ENCODE measurements at regions not wholly inside any gene's neighbourhood (a gene's known extent, or its start where the extent isn't known, plus 50 kb on each side); places are given as distances from the start of the nearest gene placed in this dataset.

DNA sequence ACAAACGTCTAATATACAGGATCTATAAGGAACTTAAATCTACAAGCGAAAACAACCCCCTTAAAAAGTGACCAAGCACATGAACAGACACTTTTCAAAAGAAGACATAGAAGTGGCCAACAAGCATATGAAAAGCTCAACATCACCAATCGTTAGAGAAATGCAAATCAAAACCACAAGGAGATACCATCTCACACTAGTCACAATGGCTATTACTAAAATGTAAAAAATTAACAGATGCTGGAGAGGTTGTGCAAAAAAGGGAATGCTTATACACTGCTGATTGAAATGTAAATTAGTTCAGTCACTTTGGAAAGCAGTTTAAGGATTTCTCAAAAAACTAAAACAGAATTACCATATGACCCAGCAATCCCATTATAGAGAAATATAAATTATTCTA lies 1148.5 kb upstream of the FAM98A start:
- no peak overlapping the region for H3K4me3 ChIP-seq
- no peaks in the 10 kb centered on the region for H3K9me3 ChIP-seq
- TF ChIP-seq, protein P1, sequence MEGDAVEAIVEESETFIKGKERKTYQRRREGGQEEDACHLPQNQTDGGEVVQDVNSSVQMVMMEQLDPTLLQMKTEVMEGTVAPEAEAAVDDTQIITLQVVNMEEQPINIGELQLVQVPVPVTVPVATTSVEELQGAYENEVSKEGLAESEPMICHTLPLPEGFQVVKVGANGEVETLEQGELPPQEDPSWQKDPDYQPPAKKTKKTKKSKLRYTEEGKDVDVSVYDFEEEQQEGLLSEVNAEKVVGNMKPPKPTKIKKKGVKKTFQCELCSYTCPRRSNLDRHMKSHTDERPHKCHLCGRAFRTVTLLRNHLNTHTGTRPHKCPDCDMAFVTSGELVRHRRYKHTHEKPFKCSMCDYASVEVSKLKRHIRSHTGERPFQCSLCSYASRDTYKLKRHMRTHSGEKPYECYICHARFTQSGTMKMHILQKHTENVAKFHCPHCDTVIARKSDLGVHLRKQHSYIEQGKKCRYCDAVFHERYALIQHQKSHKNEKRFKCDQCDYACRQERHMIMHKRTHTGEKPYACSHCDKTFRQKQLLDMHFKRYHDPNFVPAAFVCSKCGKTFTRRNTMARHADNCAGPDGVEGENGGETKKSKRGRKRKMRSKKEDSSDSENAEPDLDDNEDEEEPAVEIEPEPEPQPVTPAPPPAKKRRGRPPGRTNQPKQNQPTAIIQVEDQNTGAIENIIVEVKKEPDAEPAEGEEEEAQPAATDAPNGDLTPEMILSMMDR (IDR thresholded peaks at IDR 0.05) = no peak
- TF ChIP-seq POLR2A (IDR thresholded peaks at IDR 0.05) (no peak), POLR2AphosphoS5 (IDR thresholded peaks at IDR 0.05) (no peak)
- no peaks in the 10 kb centered on the region for H3K27me3 ChIP-seq (replicated peaks; ENCODE audit: insufficient read depth)
- no peaks in the 10 kb centered on the region for H3K36me3 ChIP-seq
- 68% methylated on average over 3 of the region's 3 CpGs for WGBS
- no peaks in the 10 kb centered on the region for H3K4me1 ChIP-seq (replicated peaks)
- H3K27ac ChIP-seq = no peak overlapping the region
- no peak for DNase-seq (ENCODE audit: low spot score)
- intact Hi-C loops (cut with DNase I) = no loop called here

DNA sequence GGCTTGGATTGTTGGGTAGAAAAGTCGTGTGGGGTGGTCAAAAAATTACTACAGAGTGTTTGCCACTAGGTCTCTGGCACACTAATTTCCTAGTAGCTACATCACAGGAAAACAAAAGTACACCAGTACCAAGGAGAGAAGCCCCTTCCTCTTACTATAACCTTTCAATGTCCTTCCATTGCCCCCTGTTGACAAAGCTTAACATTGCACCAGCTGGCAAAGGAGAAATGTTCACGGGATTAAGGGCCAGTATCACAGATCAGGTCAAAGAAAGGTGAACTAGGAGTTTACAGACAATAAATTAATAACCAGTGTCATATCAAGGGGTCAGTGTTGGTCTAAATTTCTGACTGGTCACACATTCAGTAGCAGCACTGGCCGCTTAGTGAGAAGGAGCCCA lies 1139.6 kb upstream of the FAM98A start:
- Histone ChIP-seq H3K36me3 (no peaks in the 10 kb centered on the region), H3K27ac (no peak overlapping the region), H3K27me3 (replicated peaks; ENCODE audit: insufficient read depth) (no peaks in the 10 kb centered on the region), H3K4me1 (replicated peaks) (no peaks in the 10 kb centered on the region), H3K4me3 (no peak overlapping the region), H3K9me3 (no peaks in the 10 kb centered on the region)
- intact Hi-C loops (cut with DNase I) = no loop called here
- WGBS = 51% methylated on average over 3 of the region's 3 CpGs
- DNase-seq (ENCODE audit: low spot score) = no peak
- TF ChIP-seq, protein P1 (IDR thresholded peaks at IDR 0.05) = no peak
- TF ChIP-seq POLR2AphosphoS5 (IDR thresholded peaks at IDR 0.05) = no peak
- no peak for TF ChIP-seq POLR2A (IDR thresholded peaks at IDR 0.05)

DNA sequence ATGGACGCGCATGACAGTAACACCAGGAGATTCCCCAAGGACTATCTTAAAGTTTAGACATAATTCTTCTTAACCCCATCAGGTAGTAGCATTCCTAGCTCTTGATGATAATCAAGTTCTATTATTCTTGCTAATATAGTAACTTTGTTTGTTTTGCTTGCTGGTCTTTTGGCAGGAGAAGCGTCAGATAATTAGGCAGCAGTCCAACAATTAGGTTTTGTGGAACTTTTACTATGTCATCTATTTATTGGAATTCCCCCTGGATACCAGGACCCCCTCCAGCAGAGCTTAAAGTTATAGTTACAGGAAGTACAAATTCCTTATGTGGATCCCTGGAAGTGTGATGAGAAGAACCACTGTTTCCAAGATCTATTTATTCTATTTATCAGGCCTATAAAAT lies 1138.0 kb upstream of the FAM98A start:
- TF ChIP-seq POLR2A (IDR thresholded peaks at IDR 0.05) = no peak
- TF ChIP-seq POLR2AphosphoS5 (IDR thresholded peaks at IDR 0.05) = no peak
- TF ChIP-seq, protein P1 (IDR thresholded peaks at IDR 0.05) = no peak
- no peak overlapping the region for H3K4me3 ChIP-seq
- H3K27ac ChIP-seq = no peak overlapping the region
- no peaks in the 10 kb centered on the region for H3K27me3 ChIP-seq (replicated peaks; ENCODE audit: insufficient read depth)
- intact Hi-C loops (cut with DNase I) = no loop called here
- WGBS = 79% methylated on average over 3 of the region's 3 CpGs
- DNase-seq (ENCODE audit: low spot score) = no peak
- H3K36me3 ChIP-seq = no peaks in the 10 kb centered on the region
- H3K4me1 ChIP-seq (replicated peaks) = no peaks in the 10 kb centered on the region
- H3K9me3 ChIP-seq = no peaks in the 10 kb centered on the region

DNA sequence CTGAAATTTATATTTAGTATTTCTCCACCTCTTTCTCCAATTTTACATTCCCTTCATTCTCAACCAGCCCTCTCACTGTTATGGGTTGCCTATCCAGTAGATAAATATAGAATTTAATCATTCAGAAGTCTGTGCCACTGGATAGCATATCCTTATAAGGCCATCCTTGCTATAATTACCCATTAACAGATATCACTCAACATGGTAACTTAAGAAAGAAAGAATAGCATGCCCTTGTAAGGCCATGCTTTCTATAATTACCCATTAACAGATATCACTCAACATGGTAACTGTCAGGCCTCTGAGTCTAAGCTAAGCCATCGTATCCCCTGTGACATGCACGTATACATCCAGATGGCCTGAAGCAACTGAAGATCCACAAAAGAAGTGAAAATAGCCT lies 1137.4 kb upstream of the FAM98A start:
- Histone ChIP-seq H3K27ac (no peak overlapping the region), H3K4me3 (no peak overlapping the region), H3K27me3 (replicated peaks; ENCODE audit: insufficient read depth) (no peaks in the 10 kb centered on the region), H3K9me3 (no peaks in the 10 kb centered on the region), H3K36me3 (no peaks in the 10 kb centered on the region), H3K4me1 (replicated peaks) (no peaks in the 10 kb centered on the region)
- TF ChIP-seq, protein P1 (IDR thresholded peaks at IDR 0.05) = no peak
- TF ChIP-seq POLR2AphosphoS5 (IDR thresholded peaks at IDR 0.05) (no peak), POLR2A (IDR thresholded peaks at IDR 0.05) (no peak)
- no peak for DNase-seq (ENCODE audit: low spot score)
- 96% methylated on average over 2 of the region's 2 CpGs for WGBS
- intact Hi-C loops (cut with DNase I) = no loop called here

DNA sequence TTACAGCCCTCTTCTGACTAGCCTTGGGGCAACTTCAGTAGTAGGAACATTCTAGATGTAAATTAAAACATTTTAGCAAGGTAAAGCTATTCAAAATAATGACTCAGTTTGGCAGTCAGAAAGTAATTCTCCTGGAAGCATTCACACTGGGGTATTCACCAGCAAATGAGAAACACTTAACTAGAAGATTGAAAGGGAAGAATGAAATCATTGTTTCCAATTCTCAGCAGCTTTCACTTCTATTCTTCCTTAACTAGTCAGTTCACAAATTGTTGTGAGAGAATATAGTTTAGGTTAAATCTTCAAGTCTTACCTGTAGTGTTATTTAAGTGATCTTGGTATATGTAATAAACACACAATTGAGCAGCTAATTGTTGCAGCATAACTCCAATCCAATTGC lies 1135.6 kb upstream of the FAM98A start:
- H3K4me3 ChIP-seq = no peak overlapping the region
- intact Hi-C loops (cut with DNase I) = no loop called here
- H3K27ac ChIP-seq = no peak overlapping the region
- no peaks in the 10 kb centered on the region for H3K27me3 ChIP-seq (replicated peaks; ENCODE audit: insufficient read depth)
- DNase-seq (ENCODE audit: low spot score) = no peak
- H3K9me3 ChIP-seq = no peaks in the 10 kb centered on the region
- H3K36me3 ChIP-seq = no peaks in the 10 kb centered on the region
- TF ChIP-seq, protein P1 (IDR thresholded peaks at IDR 0.05) = no peak
- H3K4me1 ChIP-seq (replicated peaks) = no peaks in the 10 kb centered on the region

Data from prostate gland (tissue), 2 donors.